Fibroblast of lung (primary cell): ENCODE measurements at regions not wholly inside any gene's neighbourhood (a gene's known extent, or its start where the extent isn't known, plus 50 kb on each side); places are given as distances from the start of the nearest gene placed in this dataset.
"Not testable (repeated sequence)": the region's sequence is repeated elsewhere in the genome, so short reads cannot be mapped to it uniquely, and the experiment has no call there.

Experiments
- DNase-seq, 2 donors: peaks; one replicate each; pipeline versions ENCODE4 v3.0.0 to v3.0.0-alpha.2; 2010; ENCODE audit warnings: low read depth in 2 of 2
- H2AFZ ChIP-seq: 2 replicates; pipeline ENCODE4 v1.5.1; 2012; ENCODE audit warnings: low read length, control low read depth, inconsistent platforms
- H3K27ac ChIP-seq: 2 replicates; pipeline ENCODE4 v1.5.1; 2011; ENCODE audit warnings: low read length, control low read depth; ENCODE audit not compliant: insufficient read depth
- H3K27me3 ChIP-seq: 2 replicates; pipeline ENCODE4 v1.5.1; 2011; ENCODE audit warnings: mild to moderate bottlenecking, low read length; ENCODE audit not compliant: control insufficient read depth, insufficient read depth
- H3K36me3 ChIP-seq: 2 replicates; pipeline ENCODE4 v1.5.1; 2011; ENCODE audit warnings: low read length; ENCODE audit not compliant: control insufficient read depth, insufficient read depth
- H3K4me1 ChIP-seq: 2 replicates; pipeline ENCODE4 v1.5.1; 2011; ENCODE audit warnings: low read length; ENCODE audit not compliant: control insufficient read depth, insufficient read depth; ENCODE audit errors: extremely low read depth
- H3K4me2 ChIP-seq: 2 replicates; pipeline ENCODE4 v1.5.1; 2011; ENCODE audit warnings: low read length, control low read depth; ENCODE audit not compliant: insufficient read depth; ENCODE audit errors: extremely low read depth
- H3K4me3 ChIP-seq, 4 experiments: fragments of 200-600 bp in 1 of 4; sonication (generic) in 1 of 4; replicated peaks in 1 of 4; 2 replicates each; pipeline ENCODE4 v1.5.1; 2011 to 2016; ENCODE audit warnings: low read length in 4 of 4, low read depth in 3 of 4, mild to moderate bottlenecking in 3 of 4, control low read depth in 2 of 4, inconsistent platforms in 1 of 4, mixed read lengths in 1 of 4; ENCODE audit not compliant: insufficient read depth in 1 of 4; ENCODE audit errors: control extremely low read depth in 1 of 4
- H3K79me2 ChIP-seq: 2 replicates; pipeline ENCODE4 v1.5.1; 2012; ENCODE audit warnings: mild to moderate bottlenecking, low read length, inconsistent platforms; ENCODE audit not compliant: control insufficient read depth, insufficient read depth
- H3K9ac ChIP-seq: 2 replicates; pipeline ENCODE4 v1.5.1; 2011; ENCODE audit warnings: mild to moderate bottlenecking, low read length, control low read depth; ENCODE audit not compliant: insufficient read depth
- H3K9me3 ChIP-seq: 2 replicates; pipeline ENCODE4 v1.5.1; 2012; ENCODE audit warnings: low read depth, low read length; ENCODE audit not compliant: control insufficient read depth, insufficient read depth
- H4K20me1 ChIP-seq: 2 replicates; pipeline ENCODE4 v1.5.1; 2011; ENCODE audit warnings: low read length; ENCODE audit not compliant: control insufficient read depth, insufficient read depth; ENCODE audit errors: extremely low read depth

GRCh38 chr2:89890185-89890773, 1198.8 kb downstream of the RPIA start:
- not testable (repeated sequence) for H3K27ac ChIP-seq, H4K20me1 ChIP-seq

GRCh38 chr2:89894988-89895387, 1203.5 kb downstream of the RPIA start:
- not testable (repeated sequence) for H3K27ac ChIP-seq, H3K4me1 ChIP-seq, H3K9me3 ChIP-seq, DNase-seq, H3K4me3 ChIP-seq, H3K79me2 ChIP-seq, H4K20me1 ChIP-seq, H3K36me3 ChIP-seq, H3K4me2 ChIP-seq, H2AFZ ChIP-seq, H3K9ac ChIP-seq, H3K27me3 ChIP-seq

More at GRCh38 chr2:89890185-89890773, 1198.8 kb downstream of the RPIA start:
- not testable (repeated sequence) for H3K4me3 ChIP-seq, H2AFZ ChIP-seq, H3K9me3 ChIP-seq, H3K27me3 ChIP-seq, H3K4me1 ChIP-seq, H3K9ac ChIP-seq, DNase-seq, H3K36me3 ChIP-seq, H3K4me2 ChIP-seq, H3K79me2 ChIP-seq

- H3K4me3 ChIP-seq, H3K9ac ChIP-seq, H3K27ac ChIP-seq, H3K4me1 ChIP-seq, H3K9me3 ChIP-seq, H4K20me1 ChIP-seq, H2AFZ ChIP-seq, H3K4me2 ChIP-seq, H3K27me3 ChIP-seq, H3K36me3 ChIP-seq, H3K79me2 ChIP-seq, DNase-seq: not testable (repeated sequence)
These were observed 1204.2 kb downstream of the RPIA start for GRCh38 chr2:89895629-89896028.

GRCh38 chr2:89927018-89927417, 1235.5 kb downstream of the RPIA start:
- H3K27me3 ChIP-seq, H3K4me1 ChIP-seq, H3K4me2 ChIP-seq, H4K20me1 ChIP-seq, H3K27ac ChIP-seq, H2AFZ ChIP-seq, H3K4me3 ChIP-seq, H3K79me2 ChIP-seq, H3K9me3 ChIP-seq, DNase-seq, H3K36me3 ChIP-seq, H3K9ac ChIP-seq: not testable (repeated sequence)

GRCh38 chr2:89935436-89935835, 1244.0 kb downstream of the RPIA start:
- H3K36me3 ChIP-seq, H2AFZ ChIP-seq, H3K4me1 ChIP-seq, H4K20me1 ChIP-seq, H3K4me3 ChIP-seq, H3K27me3 ChIP-seq, H3K9ac ChIP-seq, H3K9me3 ChIP-seq, H3K4me2 ChIP-seq, H3K79me2 ChIP-seq, H3K27ac ChIP-seq: not testable (repeated sequence)
- peak; percentile 16 to 51 for DNase-seq

GRCh38 chr2:89936011-89936410, 1244.5 kb downstream of the RPIA start:
- not testable (repeated sequence) for H3K9me3 ChIP-seq, H3K4me3 ChIP-seq, H3K27ac ChIP-seq, H2AFZ ChIP-seq, H3K4me1 ChIP-seq, H4K20me1 ChIP-seq, H3K79me2 ChIP-seq, H3K9ac ChIP-seq, DNase-seq, H3K4me2 ChIP-seq, H3K36me3 ChIP-seq, H3K27me3 ChIP-seq

GRCh38 chr2:89936559-89936958, 1245.1 kb downstream of the RPIA start:
- not testable (repeated sequence) for H3K27me3 ChIP-seq, H3K4me1 ChIP-seq, H2AFZ ChIP-seq, H4K20me1 ChIP-seq, H3K4me2 ChIP-seq, DNase-seq, H3K36me3 ChIP-seq, H3K4me3 ChIP-seq, H3K9me3 ChIP-seq, H3K9ac ChIP-seq, H3K79me2 ChIP-seq, H3K27ac ChIP-seq
